ENCODE measurements at regions not wholly inside any gene's neighbourhood (a gene's known extent, or its start where the extent isn't known, plus 50 kb on each side); places are given as distances from the start of the nearest gene placed in this dataset.

- no peak for ATAC-seq
- Histone ChIP-seq H3K27me3 (peaks cover 0 to 9% (median 0%) of the 10 kb centered on the region in 7 donors), H3K36me3 (no peaks in the 10 kb centered on the region), H3K27ac (no peak overlapping the region), H3K4me1 (no peaks in the 10 kb centered on the region), H3K9me3 (no peaks in the 10 kb centered on the region), H3K4me3 (no peak overlapping the region)
- 55 to 59% methylated on average over 4 of the region's 4 CpGs for WGBS, 2 donors
- intact Hi-C loops (cut with DNase I): no loop called here
- no peak for DNase-seq
- no peak for TF ChIP-seq CTCF (IDR thresholded peaks at IDR 0.05)
Measured at GRCh38 chr7:156527458-156527890, 113.1 kb upstream of the RNF32 start.

- H3K27ac ChIP-seq: no peak overlapping the region
- peaks cover 0 to 9% (median 0%) of the 10 kb centered on the region in 7 donors for H3K27me3 ChIP-seq
- WGBS, 2 donors: 77 to 82% methylated on average over 11 of the region's 11 CpGs
- no peaks in the 10 kb centered on the region for H3K9me3 ChIP-seq
- TF ChIP-seq CTCF (IDR thresholded peaks at IDR 0.05): no peak
- no peak for ATAC-seq
- no peaks in the 10 kb centered on the region for H3K36me3 ChIP-seq
- no peaks in the 10 kb centered on the region for H3K4me1 ChIP-seq
- intact Hi-C loops (cut with DNase I): no loop called here
- no peak for DNase-seq
- no peak overlapping the region for H3K4me3 ChIP-seq
Measured at GRCh38 chr7:156524818-156525597, 115.6 kb upstream of the RNF32 start.

GRCh38 chr7:156523447-156524048, 117.0 kb upstream of the RNF32 start:
- no peaks in the 10 kb centered on the region for H3K4me1 ChIP-seq
- H3K36me3 ChIP-seq: no peaks in the 10 kb centered on the region
- intact Hi-C loops (cut with DNase I): no loop called here
- no peaks in the 10 kb centered on the region for H3K9me3 ChIP-seq
- 71% methylated on average over 24 of the region's 24 CpGs for WGBS, 2 donors
- no peak for DNase-seq
- H3K27me3 ChIP-seq: peaks cover 0 to 9% (median 0%) of the 10 kb centered on the region in 7 donors
- ATAC-seq: no peak
- no peak overlapping the region for H3K27ac ChIP-seq
- no peak for TF ChIP-seq CTCF (IDR thresholded peaks at IDR 0.05)
- H3K4me3 ChIP-seq: no peak overlapping the region

- no peak for TF ChIP-seq CTCF (IDR thresholded peaks at IDR 0.05)
- Histone ChIP-seq H3K27me3 (peaks cover 0 to 4% (median 0%) of the 10 kb centered on the region in 7 donors), H3K36me3 (no peaks in the 10 kb centered on the region), H3K9me3 (no peaks in the 10 kb centered on the region), H3K4me3 (no peak overlapping the region), H3K4me1 (no peaks in the 10 kb centered on the region), H3K27ac (no peak overlapping the region)
- ATAC-seq: no peak
- DNase-seq: no peak
- 91 to 94% methylated on average over 17 of the region's 17 CpGs for WGBS, 2 donors
- intact Hi-C loops (cut with DNase I): no loop called here
Measured at GRCh38 chr7:156522801-156523200, 117.8 kb upstream of the RNF32 start.

All from heart right ventricle (tissue), 16 donors.